ENCODE measurements at regions not wholly inside any gene's neighbourhood (a gene's known extent, or its start where the extent isn't known, plus 50 kb on each side); places are given as distances from the start of the nearest gene placed in this dataset.

DNA sequence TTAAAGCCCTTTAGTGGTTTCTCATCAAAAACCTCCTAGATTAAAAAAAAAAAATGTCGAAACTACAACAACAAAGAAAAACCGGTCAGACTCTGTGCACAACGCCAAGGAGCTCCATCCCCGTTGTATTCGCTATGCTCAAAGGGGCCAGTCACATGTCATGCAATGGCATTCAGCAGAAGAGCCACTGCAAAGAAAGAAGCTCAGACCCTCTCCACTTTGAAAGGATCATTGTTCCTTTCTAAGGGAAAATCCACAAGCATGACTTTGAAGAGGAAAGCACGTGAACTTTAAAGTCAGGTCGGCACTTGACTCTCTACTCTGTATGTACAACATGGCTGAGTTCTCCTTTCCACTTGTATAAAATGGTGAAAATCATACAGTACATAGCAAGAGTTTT is 655.6 kb downstream of the ETS1 start:
- no peaks in the 10 kb centered on the region for H3K9me3 ChIP-seq (ENCODE audit: control insufficient read depth, insufficient read depth, low read length)
- WGBS (ENCODE audit: insufficient coverage): 40% methylated on average over 5 of the region's 7 CpGs

DNA sequence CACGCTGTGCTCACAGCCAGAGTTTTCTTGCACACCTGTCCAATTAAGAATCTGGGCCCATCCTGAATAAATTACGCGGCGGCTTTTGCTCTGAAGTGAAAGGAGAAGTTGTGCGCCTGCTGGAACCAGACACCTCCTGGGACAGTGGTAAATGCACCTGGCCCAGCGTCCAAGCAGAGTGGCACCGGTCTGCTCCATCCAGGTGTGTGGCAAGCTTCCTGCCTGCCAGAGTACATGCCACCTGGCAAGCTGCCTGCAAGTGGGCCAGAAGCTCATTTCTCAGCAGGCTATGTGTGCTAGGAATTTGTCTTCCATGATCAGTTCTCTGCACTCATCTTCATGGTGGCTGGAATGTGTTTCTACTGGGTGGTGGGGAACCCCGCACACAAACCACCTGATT is 660.6 kb downstream of the ETS1 start:
- no peak overlapping the region for H3K4me3 ChIP-seq (ENCODE audit: low read depth, low read length)
- DNase-seq (ENCODE audit: low read depth in 4 of 6, low spot score in 6 of 6): peak in 1 of 6 donors; percentile 30
- H3K36me3 ChIP-seq (ENCODE audit: control insufficient read depth, insufficient read depth, low read length): no peaks in the 10 kb centered on the region
- H3K9me3 ChIP-seq (ENCODE audit: control insufficient read depth, insufficient read depth, low read length): no peaks in the 10 kb centered on the region
- no peaks in the 10 kb centered on the region for H3K27me3 ChIP-seq (ENCODE audit: control insufficient read depth, insufficient read depth, low read length)
- no peak overlapping the region for H3K27ac ChIP-seq (ENCODE audit: low read depth, low read length)
- WGBS (ENCODE audit: insufficient coverage): 92% methylated on average over 7 of the region's 8 CpGs
- H3K4me1 ChIP-seq (ENCODE audit: control insufficient read depth, insufficient read depth, low read length): no peaks in the 10 kb centered on the region

More for the DNA sequence above, 655.6 kb downstream of the ETS1 start:
- H3K27ac ChIP-seq (ENCODE audit: low read depth, low read length): no peak overlapping the region
- no peak for DNase-seq (ENCODE audit: low read depth in 4 of 6, low spot score in 6 of 6)
- H3K36me3 ChIP-seq (ENCODE audit: control insufficient read depth, insufficient read depth, low read length): no peaks in the 10 kb centered on the region
- no peak overlapping the region for H3K4me3 ChIP-seq (ENCODE audit: low read depth, low read length)
- H3K27me3 ChIP-seq (ENCODE audit: control insufficient read depth, insufficient read depth, low read length): no peaks in the 10 kb centered on the region
- H3K4me1 ChIP-seq (ENCODE audit: control insufficient read depth, insufficient read depth, low read length): no peaks in the 10 kb centered on the region

DNA sequence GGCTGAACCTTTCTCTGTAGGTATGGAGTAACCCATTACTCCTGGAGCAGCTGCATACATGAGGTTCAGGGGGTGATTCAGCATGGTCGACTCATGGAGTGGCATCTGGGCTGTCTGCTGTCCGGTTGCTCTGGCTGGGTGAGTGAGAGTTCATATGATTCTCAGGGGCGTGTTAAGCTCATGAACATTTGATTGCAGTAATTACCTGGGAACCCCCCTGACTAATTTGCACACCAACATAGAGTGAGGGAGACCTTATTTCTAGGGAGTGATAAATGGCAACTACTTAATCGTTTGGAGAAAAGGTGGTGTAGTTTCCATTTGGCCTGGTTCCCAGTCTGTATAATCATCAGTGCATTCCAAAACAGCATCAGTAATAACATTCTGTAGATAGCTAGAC is 661.9 kb downstream of the ETS1 start:
- no CpG with 5 or more reads among the region's 4 CpGs for WGBS (ENCODE audit: insufficient coverage)
- Histone ChIP-seq H3K9me3 (ENCODE audit: control insufficient read depth, insufficient read depth, low read length) (no peaks in the 10 kb centered on the region), H3K4me1 (ENCODE audit: control insufficient read depth, insufficient read depth, low read length) (no peaks in the 10 kb centered on the region), H3K27me3 (ENCODE audit: control insufficient read depth, insufficient read depth, low read length) (no peaks in the 10 kb centered on the region), H3K4me3 (ENCODE audit: low read depth, low read length) (no peak overlapping the region), H3K36me3 (ENCODE audit: control insufficient read depth, insufficient read depth, low read length) (no peaks in the 10 kb centered on the region), H3K27ac (ENCODE audit: low read depth, low read length) (no peak overlapping the region)
- DNase-seq (ENCODE audit: low read depth in 4 of 6, low spot score in 6 of 6): peak in 1 of 6 donors; percentile 74

DNA sequence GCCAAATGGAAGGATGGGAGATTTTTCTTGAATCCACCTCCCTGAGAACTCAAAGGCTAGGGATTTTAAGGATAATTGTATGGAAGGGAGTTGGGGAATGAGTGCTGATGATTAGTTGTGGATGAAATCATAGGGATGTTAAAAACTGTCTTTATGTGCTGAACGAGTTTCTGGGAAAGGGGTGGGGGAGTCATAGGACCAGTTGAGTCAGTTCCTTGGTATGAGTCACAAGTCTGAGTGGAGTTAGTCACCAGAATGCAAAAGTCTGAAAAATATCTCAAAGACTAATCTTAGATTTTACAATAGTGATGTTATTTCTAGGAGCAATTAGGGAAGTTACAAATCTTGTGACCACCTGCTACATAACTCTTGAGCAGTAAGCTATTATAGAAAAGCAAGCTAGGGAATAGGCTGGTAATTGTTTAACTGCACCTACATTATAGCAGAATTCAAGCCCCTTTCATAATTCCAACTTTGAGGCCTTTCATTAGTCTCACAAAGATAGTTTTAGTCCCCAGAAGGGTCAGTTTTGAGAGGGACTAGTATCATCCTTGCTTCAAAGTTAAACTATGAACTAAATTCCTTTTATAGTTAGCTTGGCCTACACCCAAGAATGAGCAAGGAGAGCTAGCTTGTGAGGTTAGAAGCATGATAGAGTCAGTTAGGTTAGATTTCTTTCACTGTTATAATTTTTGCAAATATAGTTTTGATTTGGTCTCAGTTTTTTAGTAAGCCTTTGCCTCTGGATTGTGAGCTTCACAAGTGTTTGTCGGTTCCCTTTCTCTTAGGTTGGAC is 668.0 kb downstream of the ETS1 start:
- WGBS (ENCODE audit: insufficient coverage): 100% methylated on average over 1 of the region's 2 CpGs
- Histone ChIP-seq H3K4me3 (ENCODE audit: low read depth, low read length) (no peak overlapping the region), H3K27ac (ENCODE audit: low read depth, low read length) (no peak overlapping the region), H3K4me1 (ENCODE audit: control insufficient read depth, insufficient read depth, low read length) (no peaks in the 10 kb centered on the region), H3K9me3 (ENCODE audit: control insufficient read depth, insufficient read depth, low read length) (peaks cover 3% of the 10 kb centered on the region), H3K36me3 (ENCODE audit: control insufficient read depth, insufficient read depth, low read length) (no peaks in the 10 kb centered on the region), H3K27me3 (ENCODE audit: control insufficient read depth, insufficient read depth, low read length) (no peaks in the 10 kb centered on the region)
- no peak for DNase-seq (ENCODE audit: low read depth in 4 of 6, low spot score in 6 of 6)

DNA sequence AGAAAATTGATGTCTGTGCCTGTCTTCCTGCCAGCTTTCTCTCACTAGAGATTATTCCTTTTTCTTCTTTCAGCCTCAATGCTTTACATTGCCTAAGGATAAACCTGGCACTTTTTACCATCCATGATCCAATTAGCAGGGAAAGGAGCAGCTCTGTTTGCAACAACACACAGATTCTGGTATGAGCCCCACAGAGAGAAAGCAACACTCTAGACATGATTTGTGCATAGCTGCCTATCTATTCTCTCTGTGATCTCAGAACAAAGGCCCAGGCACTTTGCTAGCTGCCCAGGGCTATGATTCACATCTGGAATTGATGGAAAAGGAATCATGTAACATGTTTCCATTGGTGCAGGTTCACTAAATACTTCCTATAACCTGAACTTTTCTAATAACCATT is 685.0 kb downstream of the ETS1 start:
- Histone ChIP-seq H3K27ac (ENCODE audit: low read depth, low read length) (no peak overlapping the region), H3K4me3 (ENCODE audit: low read depth, low read length) (no peak overlapping the region), H3K4me1 (ENCODE audit: control insufficient read depth, insufficient read depth, low read length) (no peaks in the 10 kb centered on the region), H3K36me3 (ENCODE audit: control insufficient read depth, insufficient read depth, low read length) (peaks cover 2% of the 10 kb centered on the region), H3K27me3 (ENCODE audit: control insufficient read depth, insufficient read depth, low read length) (no peaks in the 10 kb centered on the region), H3K9me3 (ENCODE audit: control insufficient read depth, insufficient read depth, low read length) (no peaks in the 10 kb centered on the region)
- peak in 2 of 6 donors; percentile 45 to 55 for DNase-seq (ENCODE audit: low read depth in 4 of 6, low spot score in 6 of 6)

DNA sequence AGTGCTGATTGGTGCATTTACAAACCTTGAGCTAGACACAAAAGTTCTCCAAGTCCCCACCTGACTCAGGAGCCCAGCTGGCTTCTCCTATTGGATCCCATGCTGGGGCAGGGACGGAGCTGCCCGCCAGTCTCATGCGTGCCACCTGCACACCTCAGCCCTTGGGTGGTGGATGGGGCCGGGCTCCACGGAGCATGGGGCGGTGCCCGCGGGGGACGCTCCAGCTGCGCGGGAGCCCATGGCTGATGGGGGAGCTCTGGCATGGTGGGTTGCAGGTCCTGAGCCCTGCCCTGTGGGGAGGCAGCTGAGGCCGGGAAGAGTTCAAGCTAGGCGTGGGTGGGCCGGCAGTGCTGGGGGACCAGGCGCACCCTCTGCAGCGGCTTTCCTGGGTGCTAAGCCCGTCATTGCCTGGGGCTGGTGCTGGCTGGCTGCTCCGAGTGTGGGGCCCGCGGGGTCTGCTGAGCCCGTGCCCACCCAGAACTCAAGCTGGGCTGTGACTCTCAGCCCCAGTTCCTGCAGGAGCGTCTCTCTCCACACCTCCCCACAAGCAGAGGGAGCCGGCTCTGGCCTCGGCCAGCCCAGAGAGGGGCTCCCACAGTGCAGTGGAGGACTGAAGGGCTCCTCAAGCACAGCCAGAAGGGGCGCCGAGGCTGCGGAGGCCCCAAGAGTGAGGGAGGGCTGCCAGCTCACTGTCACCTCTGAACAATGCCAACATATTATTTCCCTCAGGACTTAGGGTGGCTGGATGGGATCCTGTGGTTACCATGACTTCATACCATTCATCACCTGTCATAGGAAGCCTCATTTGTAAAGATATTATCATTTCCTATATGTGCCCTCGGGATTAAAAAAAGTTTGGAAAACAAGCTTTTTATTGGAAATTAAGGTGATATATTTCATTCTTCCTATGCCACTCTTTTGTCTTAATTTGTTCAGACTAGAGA is 688.7 kb downstream of the ETS1 start:
- no peaks in the 10 kb centered on the region for H3K4me1 ChIP-seq (ENCODE audit: control insufficient read depth, insufficient read depth, low read length)
- H3K9me3 ChIP-seq (ENCODE audit: control insufficient read depth, insufficient read depth, low read length): no peaks in the 10 kb centered on the region
- peaks cover 2% of the 10 kb centered on the region for H3K36me3 ChIP-seq (ENCODE audit: control insufficient read depth, insufficient read depth, low read length)
- no peak overlapping the region for H3K27ac ChIP-seq (ENCODE audit: low read depth, low read length)
- no peak overlapping the region for H3K4me3 ChIP-seq (ENCODE audit: low read depth, low read length)
- no peak for DNase-seq (ENCODE audit: low read depth in 4 of 6, low spot score in 6 of 6)
- H3K27me3 ChIP-seq (ENCODE audit: control insufficient read depth, insufficient read depth, low read length): no peaks in the 10 kb centered on the region
- 95% methylated on average over 21 of the region's 28 CpGs for WGBS (ENCODE audit: insufficient coverage)

DNA sequence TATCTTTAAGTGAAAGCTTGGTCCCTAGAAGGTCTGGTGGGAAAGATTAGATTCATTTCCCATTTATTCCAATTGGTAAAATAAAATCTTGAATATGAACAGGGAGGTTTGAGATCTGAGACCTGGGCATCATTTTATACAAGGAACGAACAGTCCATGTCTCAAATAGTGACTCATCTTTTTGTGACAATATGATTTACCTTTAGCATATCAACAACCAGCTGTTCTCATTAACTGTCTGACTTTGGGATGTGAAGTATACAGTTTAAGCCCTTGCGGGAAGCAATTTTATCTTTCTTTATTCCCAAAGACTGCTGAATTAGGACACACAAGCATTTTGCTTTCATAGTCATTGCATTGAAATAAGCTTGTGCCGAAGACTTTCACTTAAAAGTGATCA is 691.6 kb downstream of the ETS1 start:
- Histone ChIP-seq H3K36me3 (ENCODE audit: control insufficient read depth, insufficient read depth, low read length) (peaks cover 2% of the 10 kb centered on the region), H3K27me3 (ENCODE audit: control insufficient read depth, insufficient read depth, low read length) (no peaks in the 10 kb centered on the region), H3K27ac (ENCODE audit: low read depth, low read length) (no peak overlapping the region), H3K4me3 (ENCODE audit: low read depth, low read length) (no peak overlapping the region), H3K9me3 (ENCODE audit: control insufficient read depth, insufficient read depth, low read length) (peaks cover 1% of the 10 kb centered on the region), H3K4me1 (ENCODE audit: control insufficient read depth, insufficient read depth, low read length) (no peaks in the 10 kb centered on the region)
- no peak for DNase-seq (ENCODE audit: low read depth in 4 of 6, low spot score in 6 of 6)
- no CpG with 5 or more reads among the region's 3 CpGs for WGBS (ENCODE audit: insufficient coverage)

DNA sequence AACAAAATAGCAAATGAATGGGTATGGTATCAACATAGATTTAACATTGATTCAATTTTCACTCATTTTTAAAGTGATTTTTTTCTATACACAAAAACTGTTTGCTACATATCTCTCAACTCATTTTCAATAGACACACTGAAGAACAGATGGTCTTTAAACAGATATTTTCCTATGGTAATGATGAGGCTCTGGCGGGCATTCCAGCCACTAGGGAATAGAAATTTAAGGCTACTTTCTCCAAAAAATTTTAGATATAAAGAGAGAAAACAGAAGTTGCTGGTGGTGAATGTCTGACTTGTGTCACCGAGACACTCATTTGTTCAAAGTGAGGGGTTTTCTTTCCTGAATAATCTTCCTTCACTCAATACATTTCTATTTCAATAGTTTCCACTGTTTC is 693.0 kb downstream of the ETS1 start:
- Histone ChIP-seq H3K4me3 (ENCODE audit: low read depth, low read length) (no peak overlapping the region), H3K27me3 (ENCODE audit: control insufficient read depth, insufficient read depth, low read length) (no peaks in the 10 kb centered on the region), H3K4me1 (ENCODE audit: control insufficient read depth, insufficient read depth, low read length) (no peaks in the 10 kb centered on the region), H3K36me3 (ENCODE audit: control insufficient read depth, insufficient read depth, low read length) (peaks cover 2% of the 10 kb centered on the region), H3K9me3 (ENCODE audit: control insufficient read depth, insufficient read depth, low read length) (peaks cover 1% of the 10 kb centered on the region), H3K27ac (ENCODE audit: low read depth, low read length) (no peak overlapping the region)
- DNase-seq (ENCODE audit: low read depth in 4 of 6, low spot score in 6 of 6): peak in 1 of 6 donors; percentile 65
- WGBS (ENCODE audit: insufficient coverage): no CpG with 5 or more reads among the region's 2 CpGs

DNA sequence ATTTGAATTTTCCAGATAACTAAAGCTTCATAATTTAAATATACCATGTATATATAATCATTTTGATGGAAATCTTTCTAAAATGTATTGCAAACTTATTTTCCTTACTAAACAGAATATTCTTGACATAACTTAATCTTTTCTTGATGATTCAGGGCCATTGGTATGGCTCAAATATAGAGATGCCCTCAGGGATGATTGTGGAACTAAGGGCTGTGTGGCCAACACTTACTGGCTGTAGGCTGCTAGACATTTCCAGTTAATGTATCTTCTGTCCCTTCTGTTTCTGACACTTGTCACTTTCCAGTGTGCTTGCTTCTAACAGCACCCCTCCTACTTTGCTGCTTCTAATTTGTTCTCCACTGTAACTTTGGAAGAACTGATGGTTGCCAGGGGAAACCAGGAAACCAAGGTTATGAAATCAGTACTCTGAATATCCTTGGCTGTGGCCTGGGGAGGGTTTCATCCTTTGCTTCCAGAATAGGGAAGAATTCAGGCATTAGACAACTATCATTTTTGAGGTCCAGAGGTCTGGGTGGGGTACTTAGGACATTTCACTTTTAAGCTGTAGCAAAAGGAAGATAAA is 697.2 kb downstream of the ETS1 start:
- H3K4me3 ChIP-seq (ENCODE audit: low read depth, low read length): no peak overlapping the region
- H3K27ac ChIP-seq (ENCODE audit: low read depth, low read length): no peak overlapping the region
- DNase-seq (ENCODE audit: low read depth in 4 of 6, low spot score in 6 of 6): no peak
- H3K27me3 ChIP-seq (ENCODE audit: control insufficient read depth, insufficient read depth, low read length): no peaks in the 10 kb centered on the region
- H3K9me3 ChIP-seq (ENCODE audit: control insufficient read depth, insufficient read depth, low read length): peaks cover 1% of the 10 kb centered on the region
- H3K4me1 ChIP-seq (ENCODE audit: control insufficient read depth, insufficient read depth, low read length): no peaks in the 10 kb centered on the region
- no peaks in the 10 kb centered on the region for H3K36me3 ChIP-seq (ENCODE audit: control insufficient read depth, insufficient read depth, low read length)
